K562 (cell line): ENCODE measurements at regions not wholly inside any gene's neighbourhood (a gene's known extent, or its start where the extent isn't known, plus 50 kb on each side); places are given as distances from the start of the nearest gene placed in this dataset.

ENCODE experiments used
- ATAC-seq: fragments of 200-7000 bp; cut with Tn5 transposase; 3 replicates; pipeline ENCODE4 v1.9.1; 2020; ENCODE audit warnings: moderate library complexity
- BruUV-seq: library from RNA; stranded (reverse); fragments of 400-500 nt; replicated peaks from 2 replicates; lab custom pipeline; 2021; lab: Mats Ljungman, UMichigan
- CTCF ChIA-PET: fragments of 300-600 bp; formaldehyde crosslinking; extraction: SDS; loops from one replicate; lab custom pipeline; 2021; ENCODE audit warnings: low intra/inter-chr PET ratio; lab: Yijun Ruan, JAX
- POLR2A ChIA-PET: fragments of 300-600, 350-650 bp; sonication (Branson Sonifier 250); formaldehyde crosslinking; extraction: SDS; loops from one replicate; lab custom pipeline; 2021; ENCODE audit warnings: antibody characterized with exemption, inconsistent platforms; lab: Yijun Ruan, JAX
- DNase-seq, 4 experiments: peaks; one replicate each; pipeline versions ENCODE4 v3.0.0 to v3.0.0-alpha.2; 2011 to 2018; ENCODE audit warnings: low spot score in 3 of 4, mixed read lengths in 3 of 4; ENCODE audit errors: extremely low read depth in 1 of 4
- FAIRE-seq: peaks from 2 replicates; lab custom pipeline; 2011; peaks lifted over from hg19 to GRCh38; lab: Jason Lieb, UNC
- H2AFZ ChIP-seq: 2 replicates; pipeline ENCODE4 v1.6.0; 2011; ENCODE audit warnings: low read depth, low read length, control low read depth, inconsistent platforms
- H3K27ac ChIP-seq: fragments of 200-600 bp; 3 replicates; pipeline ENCODE4 v1.8.0; 2011; ENCODE audit warnings: low read depth, mild to moderate bottlenecking, control low read depth, inconsistent platforms, low read length, moderate library complexity, mixed read lengths; ENCODE audit errors: extremely low read depth
- H3K27me3 ChIP-seq, 2 experiments: fragments of 300-600 bp in 1 of 2; 2 replicates in 1 of 2; 3 replicates in 1 of 2; pipeline versions ENCODE4 v1.6.0 to v1.8.0; 2011; ENCODE audit warnings: inconsistent platforms in 2 of 2, low read length in 2 of 2, mild to moderate bottlenecking in 1 of 2, mixed read lengths in 1 of 2, moderate library complexity in 1 of 2; ENCODE audit not compliant: control insufficient read depth in 2 of 2, insufficient read depth in 2 of 2
- H3K36me3 ChIP-seq: fragments of 300-600 bp; 3 replicates; pipeline ENCODE4 v1.8.0; 2011; ENCODE audit warnings: mild to moderate bottlenecking, low read length, inconsistent platforms; ENCODE audit not compliant: control insufficient read depth, insufficient read depth
- H3K4me1 ChIP-seq, 2 experiments: fragments of 200-600 bp in 1 of 2; replicated peaks in 1 of 2; 2 replicates in 1 of 2; 3 replicates in 1 of 2; pipeline versions ENCODE4 v1.5.1 to v1.8.0; 2011; ENCODE audit warnings: inconsistent platforms in 2 of 2, low read length in 2 of 2, mild to moderate bottlenecking in 1 of 2, mixed read lengths in 1 of 2, moderate library complexity in 1 of 2; ENCODE audit not compliant: control insufficient read depth in 2 of 2, insufficient read depth in 2 of 2
- H3K4me2 ChIP-seq: 2 replicates; pipeline ENCODE4 v1.6.1; 2011; ENCODE audit warnings: low read length, control low read depth, inconsistent platforms, mixed read lengths; ENCODE audit not compliant: insufficient read depth
- H3K4me3 ChIP-seq: fragments of 200-600 bp; sonication (generic), shearing (Covaris generic); 2 replicates; pipeline ENCODE4 v1.5.1; 2016; ENCODE audit warnings: control low read depth, inconsistent platforms
- H3K79me2 ChIP-seq: fragments of 200-600 bp; 3 replicates; pipeline ENCODE4 v1.8.0; 2011; ENCODE audit warnings: low read length, inconsistent platforms; ENCODE audit not compliant: control insufficient read depth, insufficient read depth
- H3K9ac ChIP-seq, 2 experiments: 2 replicates each; pipeline versions ENCODE4 v1.6.0 to v1.6.1; 2011; ENCODE audit warnings: low read depth in 2 of 2, low read length in 2 of 2, control low read depth in 1 of 2, inconsistent platforms in 1 of 2, mild to moderate bottlenecking in 1 of 2, mixed read lengths in 1 of 2; ENCODE audit not compliant: insufficient read depth in 1 of 2
- H3K9me1 ChIP-seq: one replicate; pipeline ENCODE4 v1.6.0; 2011; ENCODE audit warnings: inconsistent platforms, mild to moderate bottlenecking, low read length, moderate library complexity; ENCODE audit not compliant: control insufficient read depth, insufficient read depth
- H3K9me3 ChIP-seq: replicated peaks from 2 replicates; pipeline ENCODE4 v1.5.1; 2011; ENCODE audit warnings: low read depth, low read length, inconsistent platforms; ENCODE audit not compliant: control insufficient read depth, insufficient read depth
- H4K20me1 ChIP-seq: replicated peaks from 2 replicates; pipeline ENCODE4 v1.6.1; 2011; ENCODE audit warnings: low read length, inconsistent platforms, mixed read lengths; ENCODE audit not compliant: control insufficient read depth, insufficient read depth
- ASH1L ChIP-seq: fragments of 450-650 bp; IDR thresholded peaks from 2 replicates; pipeline ENCODE4 v1.6.1; 2018; ENCODE audit warnings: borderline replicate concordance, mild to moderate bottlenecking, low read depth; ENCODE audit not compliant: partially characterized antibody
- E2F8 ChIP-seq: fragments of 450-650 bp; IDR thresholded peaks from 2 replicates; pipeline ENCODE4 v1.7.1; 2018; ENCODE audit warnings: mild to moderate bottlenecking, low read depth; ENCODE audit not compliant: partially characterized antibody
- FOXK2 ChIP-seq, 2 experiments: fragments of 450-650 bp; IDR thresholded peaks in 1 of 2; conservative IDR thresholded peaks in 1 of 2; 2 replicates each; pipeline ENCODE4 v1.6.1; 2016; ENCODE audit warnings: low read depth in 2 of 2, mild to moderate bottlenecking in 1 of 2
- HDGF ChIP-seq: fragments of 450-650 bp; IDR thresholded peaks from 2 replicates; pipeline ENCODE4 v1.6.1; 2016
- MTF1 ChIP-seq: fragments of 250-450 bp; sonication (Bioruptor Pico); IDR thresholded peaks from 2 replicates; pipeline ENCODE4 v1.9.0; 2021; ENCODE audit warnings: moderate library complexity, mild to moderate bottlenecking, inconsistent platforms, borderline replicate concordance
- NCOA4 ChIP-seq: fragments of 450-650 bp; IDR thresholded peaks from 2 replicates; pipeline ENCODE4 v1.6.1; 2018; ENCODE audit warnings: mild to moderate bottlenecking; ENCODE audit not compliant: partially characterized antibody
- RFX5 ChIP-seq: IDR thresholded peaks from 2 replicates; pipeline ENCODE4 v1.6.1; 2011; ENCODE audit warnings: low read depth, mild to moderate bottlenecking, improper control_type of control experiment, low read length
- THAP12 ChIP-seq: fragments of 250-450 bp; sonication (Bioruptor Pico); IDR thresholded peaks from 2 replicates; pipeline ENCODE4 v1.9.0; 2021; ENCODE audit warnings: mild to moderate bottlenecking, inconsistent platforms
- ZNF217 ChIP-seq: sonication (generic); formaldehyde crosslinking; IDR thresholded peaks from 2 replicates; pipeline ENCODE4 v1.8.0; 2022; ENCODE audit warnings: mild to moderate bottlenecking, missing genetic modification reagents
- WGBS: fragments of 100-300 bp; shearing (Covaris generic); methylation state at CpG from one replicate; pipeline ENCODE4 v1.1.6; 2016; ENCODE audit warnings: low coverage, mixed read lengths; ENCODE audit not compliant: insufficient coverage; ENCODE audit errors: missing lambda C conversion rate; 5-methylcytosine and 5-hydroxymethylcytosine counted together
- in situ Hi-C: fragments of 300-500 bp; cut with MboI; formaldehyde crosslinking; loops from 4 replicates; pipeline ENCODE4 v1.15.0; 2018; ENCODE audit warnings: inconsistent platforms, mixed read lengths
- intact Hi-C: fragments of 100-400 bp; cut with micrococcal nuclease; formaldehyde crosslinking; loops from 2 replicates; pipeline ENCODE4 v1.14.2; 2022
- TF ChIP-seq, protein P1 (sequence below): fragments of 450-650 bp; formaldehyde crosslinking; IDR thresholded peaks from 2 replicates; pipeline ENCODE4 v1.4.0; 2020; ENCODE audit warnings: mild to moderate bottlenecking
- TF ChIP-seq, protein P2 (sequence below): fragments of 450-650 bp; IDR thresholded peaks from 2 replicates; pipeline ENCODE4 v1.7.0; 2016; ENCODE audit warnings: borderline replicate concordance
- TF ChIP-seq, protein P3 (sequence below): IDR thresholded peaks from 2 replicates; pipeline ENCODE4 v1.6.1; 2012; ENCODE audit warnings: low read depth, low read length, improper control_type of control experiment, borderline replicate concordance

DNA sequence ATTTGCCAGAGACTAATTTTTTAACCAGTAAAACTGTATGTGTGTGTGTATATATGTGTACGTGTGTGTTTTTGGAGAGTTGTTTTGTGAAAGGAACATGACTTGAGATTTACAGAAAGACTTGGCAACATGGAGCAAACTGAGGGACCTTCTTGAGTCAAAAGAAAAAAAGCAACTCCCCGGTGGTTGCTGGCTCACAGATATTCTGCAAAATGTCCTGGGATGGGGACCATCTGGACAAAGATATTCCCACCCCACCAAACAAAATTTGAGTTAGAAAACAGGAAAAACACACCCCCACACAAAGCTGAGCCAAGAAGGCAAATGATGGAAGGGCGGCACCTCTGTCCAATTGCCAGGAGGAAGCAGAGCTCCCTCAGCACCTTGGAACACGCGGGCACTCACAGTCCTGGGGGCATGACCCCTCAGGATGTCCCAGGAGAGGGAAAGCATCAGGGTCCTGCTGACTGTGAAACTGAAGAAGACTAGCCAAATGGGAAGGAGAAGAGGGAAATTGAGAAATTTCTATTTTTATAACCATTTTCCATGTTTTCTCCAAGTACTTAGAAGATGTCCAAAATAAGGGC, 290.2 kb upstream of the ACVR2A start:
- no peaks in the 10 kb centered on the region for H3K36me3 ChIP-seq
- in situ Hi-C loops, result no loop called here
- ATAC-seq (no peak), FAIRE-seq (no peak), DNase-seq (no peak)
- intact Hi-C loops, result no loop called here
- no peaks in the 10 kb centered on the region for H3K9me1 ChIP-seq
- no peak overlapping the region for H3K4me3 ChIP-seq
- H3K27me3 ChIP-seq, result no peaks in the 10 kb centered on the region
- H2AFZ ChIP-seq, result no peak overlapping the region
- no peak overlapping the region for H3K9ac ChIP-seq
- no peaks in the 10 kb centered on the region for H3K4me1 ChIP-seq
- ChIA-PET POLR2A (no interaction called here), CTCF (no interaction called here)
- BruUV-seq, result no TSS peak
- no peaks in the 10 kb centered on the region for H3K9me3 ChIP-seq
- H3K79me2 ChIP-seq, result no peaks in the 10 kb centered on the region
- no peaks in the 10 kb centered on the region for H4K20me1 ChIP-seq
- no peak overlapping the region for H3K4me2 ChIP-seq
- 0% methylated on average over 5 of the region's 5 CpGs for WGBS
- no peak overlapping the region for H3K27ac ChIP-seq
- TF ChIP-seq, protein P1, sequence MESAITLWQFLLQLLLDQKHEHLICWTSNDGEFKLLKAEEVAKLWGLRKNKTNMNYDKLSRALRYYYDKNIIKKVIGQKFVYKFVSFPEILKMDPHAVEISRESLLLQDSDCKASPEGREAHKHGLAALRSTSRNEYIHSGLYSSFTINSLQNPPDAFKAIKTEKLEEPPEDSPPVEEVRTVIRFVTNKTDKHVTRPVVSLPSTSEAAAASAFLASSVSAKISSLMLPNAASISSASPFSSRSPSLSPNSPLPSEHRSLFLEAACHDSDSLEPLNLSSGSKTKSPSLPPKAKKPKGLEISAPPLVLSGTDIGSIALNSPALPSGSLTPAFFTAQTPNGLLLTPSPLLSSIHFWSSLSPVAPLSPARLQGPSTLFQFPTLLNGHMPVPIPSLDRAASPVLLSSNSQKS (CRISPR knock-in tag), result no peak
- TF ChIP-seq E2F8, result no peak
- no peak for TF ChIP-seq MTF1
- TF ChIP-seq THAP12 (CRISPR knock-in tag), result no peak
- TF ChIP-seq, protein P2, sequence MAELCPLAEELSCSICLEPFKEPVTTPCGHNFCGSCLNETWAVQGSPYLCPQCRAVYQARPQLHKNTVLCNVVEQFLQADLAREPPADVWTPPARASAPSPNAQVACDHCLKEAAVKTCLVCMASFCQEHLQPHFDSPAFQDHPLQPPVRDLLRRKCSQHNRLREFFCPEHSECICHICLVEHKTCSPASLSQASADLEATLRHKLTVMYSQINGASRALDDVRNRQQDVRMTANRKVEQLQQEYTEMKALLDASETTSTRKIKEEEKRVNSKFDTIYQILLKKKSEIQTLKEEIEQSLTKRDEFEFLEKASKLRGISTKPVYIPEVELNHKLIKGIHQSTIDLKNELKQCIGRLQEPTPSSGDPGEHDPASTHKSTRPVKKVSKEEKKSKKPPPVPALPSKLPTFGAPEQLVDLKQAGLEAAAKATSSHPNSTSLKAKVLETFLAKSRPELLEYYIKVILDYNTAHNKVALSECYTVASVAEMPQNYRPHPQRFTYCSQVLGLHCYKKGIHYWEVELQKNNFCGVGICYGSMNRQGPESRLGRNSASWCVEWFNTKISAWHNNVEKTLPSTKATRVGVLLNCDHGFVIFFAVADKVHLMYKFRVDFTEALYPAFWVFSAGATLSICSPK, result no peak
- TF ChIP-seq NCOA4, result no peak
- TF ChIP-seq ZNF217 (CRISPR knock-in tag), result no peak
- TF ChIP-seq, protein P3, sequence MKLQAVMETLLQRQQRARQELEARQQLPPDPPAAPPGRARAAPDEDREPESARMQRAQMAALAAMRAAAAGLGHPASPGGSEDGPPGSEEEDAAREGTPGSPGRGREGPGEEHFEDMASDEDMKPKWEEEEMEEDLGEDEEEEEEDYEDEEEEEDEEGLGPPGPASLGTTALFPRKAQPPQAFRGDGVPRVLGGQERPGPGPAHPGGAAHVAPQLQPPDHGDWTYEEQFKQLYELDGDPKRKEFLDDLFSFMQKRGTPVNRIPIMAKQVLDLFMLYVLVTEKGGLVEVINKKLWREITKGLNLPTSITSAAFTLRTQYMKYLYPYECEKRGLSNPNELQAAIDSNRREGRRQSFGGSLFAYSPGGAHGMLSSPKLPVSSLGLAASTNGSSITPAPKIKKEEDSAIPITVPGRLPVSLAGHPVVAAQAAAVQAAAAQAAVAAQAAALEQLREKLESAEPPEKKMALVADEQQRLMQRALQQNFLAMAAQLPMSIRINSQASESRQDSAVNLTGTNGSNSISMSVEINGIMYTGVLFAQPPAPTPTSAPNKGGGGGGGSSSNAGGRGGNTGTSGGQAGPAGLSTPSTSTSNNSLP, result no peak
- TF ChIP-seq ASH1L, result no peak
- TF ChIP-seq FOXK2 (conservative IDR thresholded peaks at IDR 0.05 in 1 of 2, IDR thresholded peaks at IDR 0.05 in 1 of 2; ENCODE audit: low read depth in 2 of 2), result no peak
- no peak for TF ChIP-seq RFX5
- TF ChIP-seq HDGF, result no peak
